ENCODE measurements at regions not wholly inside any gene's neighbourhood (a gene's known extent, or its start where the extent isn't known, plus 50 kb on each side); places are given as distances from the start of the nearest gene placed in this dataset.

GRCh38 chr18:28725876-28726275 is 548.9 kb upstream of the CDH2 start:
- DNase-seq, result no peak

- no peak for DNase-seq
These were observed 546.6 kb upstream of the CDH2 start for GRCh38 chr18:28723506-28723905.

GRCh38 chr18:28718696-28719095 is 541.8 kb upstream of the CDH2 start:
- no peak for DNase-seq

DNA sequence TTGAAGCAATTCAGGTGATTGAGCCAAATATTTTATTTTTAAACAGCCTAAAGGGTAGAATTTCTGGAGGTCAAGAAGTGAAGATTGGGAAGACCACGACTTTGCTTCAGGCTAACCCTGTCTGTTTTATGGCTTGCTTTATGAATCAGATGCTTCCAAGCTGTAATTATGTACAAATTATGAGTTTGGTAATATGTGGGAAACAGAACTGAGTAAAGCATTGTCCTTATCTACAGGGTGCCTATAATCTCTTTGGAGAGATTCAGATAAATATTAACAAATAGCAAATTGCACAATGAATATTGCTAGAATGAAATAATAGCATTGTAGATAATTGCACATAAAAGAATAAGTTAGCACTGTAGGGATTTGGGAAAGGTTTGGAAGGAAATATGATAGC is 539.4 kb upstream of the CDH2 start:
- DNase-seq, result no peak

DNA sequence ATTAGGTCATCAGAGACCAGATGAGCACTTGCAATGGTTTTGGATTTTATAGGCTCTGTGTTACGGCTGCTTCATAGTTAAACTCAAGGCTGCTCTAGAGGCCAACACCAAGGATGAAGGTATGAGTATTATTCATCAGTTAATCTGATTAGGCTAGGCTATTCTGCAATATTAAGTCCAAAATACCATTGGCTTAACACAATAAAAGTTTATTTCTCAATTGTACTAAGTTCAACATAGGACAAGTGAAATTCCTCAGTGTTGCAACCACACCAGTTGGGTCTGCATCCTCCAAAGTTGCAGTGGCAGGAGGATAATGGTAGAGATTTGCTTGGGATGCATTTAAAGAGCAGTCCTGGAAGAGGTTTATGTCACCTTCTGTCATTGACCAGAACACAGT is 538.3 kb upstream of the CDH2 start:
- no peak for DNase-seq

DNA sequence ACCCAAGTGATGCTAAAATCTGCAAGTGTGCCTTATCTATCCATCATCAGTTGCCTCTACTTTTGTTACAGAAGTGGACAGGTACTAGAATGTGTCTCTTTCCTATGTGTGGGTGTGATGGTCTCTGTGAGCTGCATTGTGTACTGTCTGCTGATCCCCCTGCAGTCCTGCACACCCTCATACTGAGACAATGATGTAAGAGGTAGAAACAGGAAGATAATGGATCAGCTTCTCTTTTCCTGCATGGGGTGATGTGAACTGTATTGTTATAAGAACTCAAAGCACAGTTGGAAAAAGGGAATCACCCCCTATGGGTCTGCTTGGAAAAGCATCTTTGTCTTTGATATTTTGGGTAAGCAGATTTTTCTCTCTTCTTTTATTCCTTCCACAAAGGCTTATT is 537.6 kb upstream of the CDH2 start:
- no peak for DNase-seq

DNA sequence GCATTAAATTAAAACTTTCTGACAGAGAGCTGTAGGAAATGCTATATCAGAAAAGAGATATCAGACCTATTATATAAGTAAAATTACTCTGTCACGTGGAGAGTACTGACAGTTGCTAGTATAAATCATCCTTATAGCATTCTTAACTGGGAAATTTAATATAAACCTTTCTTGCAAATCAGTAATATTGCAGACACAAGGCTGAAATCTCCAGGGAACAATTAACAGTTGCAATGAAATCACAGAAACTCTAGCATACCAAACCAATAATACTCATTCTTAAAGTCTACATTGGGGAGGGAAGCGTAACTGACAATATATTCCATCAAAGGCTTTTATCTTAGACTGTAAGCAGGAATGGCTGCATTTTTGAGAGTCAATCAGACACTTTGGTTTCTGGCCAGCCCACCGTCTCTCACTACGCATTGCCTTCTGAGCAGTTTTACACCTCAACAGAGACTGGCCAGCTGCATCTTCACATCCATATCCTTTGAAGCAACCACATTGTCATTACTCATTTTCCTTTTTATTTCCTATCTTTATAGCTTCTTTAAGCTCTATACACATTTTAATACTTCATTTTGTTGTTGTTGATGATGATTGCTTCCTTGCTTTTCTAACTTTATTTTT is 536.0 kb upstream of the CDH2 start:
- no peak for DNase-seq

DNA sequence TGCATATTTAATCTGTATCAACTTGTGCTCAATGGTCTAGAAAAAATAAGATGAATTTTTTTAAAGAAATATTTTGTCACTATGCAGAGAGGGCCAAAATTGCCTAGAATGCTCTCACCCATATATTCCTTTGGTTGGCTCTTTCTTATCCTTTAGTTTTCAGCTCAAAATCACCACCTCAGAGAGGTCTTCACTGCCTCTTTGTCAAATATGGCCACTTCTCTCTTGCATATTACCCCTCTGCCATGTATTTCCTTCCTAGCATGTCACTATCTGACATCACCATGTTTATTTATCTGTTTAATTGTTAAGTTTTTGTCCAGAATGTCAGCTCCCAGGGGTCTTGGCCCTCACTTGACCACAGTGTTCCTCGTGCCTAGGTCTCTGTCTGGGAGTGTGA is 535.2 kb upstream of the CDH2 start:
- DNase-seq, result no peak

DNA sequence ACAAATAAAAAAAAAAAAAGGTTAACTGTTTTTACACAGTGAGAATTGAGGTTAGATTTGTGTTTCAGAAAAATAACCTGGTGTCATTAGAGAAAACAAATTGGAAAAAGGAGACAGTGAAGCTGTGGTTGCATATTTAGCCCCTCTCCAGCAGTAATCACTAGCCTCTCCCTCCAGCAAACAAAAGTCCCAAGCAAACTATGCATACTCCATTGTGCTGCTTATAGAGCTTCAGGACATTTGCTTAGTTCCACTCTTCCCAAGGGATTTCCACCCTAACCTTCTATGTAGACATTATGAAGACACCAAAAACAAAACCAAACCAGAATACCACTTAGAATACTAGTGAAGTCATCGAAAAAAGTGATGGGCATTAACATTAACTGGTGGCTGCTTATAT is 534.2 kb upstream of the CDH2 start:
- DNase-seq, result no peak

- DNase-seq, result no peak
These were observed 530.1 kb upstream of the CDH2 start for GRCh38 chr18:28707006-28707405.

DNA sequence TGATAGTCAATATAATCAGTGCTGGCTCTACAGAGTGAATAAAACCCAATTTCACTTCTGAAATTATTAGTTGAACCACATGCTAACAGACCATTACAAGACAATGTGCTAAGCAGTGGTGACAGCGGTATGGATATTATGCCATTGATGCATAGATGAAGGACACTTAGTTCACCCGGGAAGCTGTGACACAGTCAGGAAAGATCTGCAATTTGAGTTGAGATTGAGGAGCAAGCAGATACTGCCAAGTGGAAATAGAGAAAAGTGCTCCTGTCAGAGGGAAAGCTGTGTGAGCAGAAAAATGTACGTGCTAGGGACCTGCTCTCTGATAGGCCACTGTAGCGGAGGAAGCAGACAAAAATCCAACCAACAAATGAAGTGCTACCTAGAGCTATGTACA is 529.5 kb upstream of the CDH2 start:
- DNase-seq, result no peak

DNA sequence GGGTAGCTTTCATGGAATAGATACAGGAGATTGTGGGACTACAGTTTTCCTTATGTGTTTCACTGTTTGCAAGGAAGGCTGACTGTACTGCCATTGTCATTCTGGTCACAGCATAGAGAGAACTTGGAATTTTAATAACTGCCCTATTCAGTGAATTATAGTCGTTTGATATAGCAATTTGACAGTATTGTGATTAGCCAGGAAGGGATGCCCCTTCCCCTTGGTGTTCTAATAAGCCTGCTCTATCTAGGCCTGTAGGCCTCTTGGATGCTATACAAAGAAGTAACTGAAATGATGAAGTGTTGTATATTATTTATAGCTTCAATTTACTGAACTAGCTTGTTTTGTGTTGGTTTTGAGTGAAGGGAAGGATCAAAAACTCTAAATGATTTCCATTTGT is 528.6 kb upstream of the CDH2 start:
- no peak for DNase-seq

GRCh38 chr18:28692337-28692736 is 515.4 kb upstream of the CDH2 start:
- no peak for DNase-seq

DNA sequence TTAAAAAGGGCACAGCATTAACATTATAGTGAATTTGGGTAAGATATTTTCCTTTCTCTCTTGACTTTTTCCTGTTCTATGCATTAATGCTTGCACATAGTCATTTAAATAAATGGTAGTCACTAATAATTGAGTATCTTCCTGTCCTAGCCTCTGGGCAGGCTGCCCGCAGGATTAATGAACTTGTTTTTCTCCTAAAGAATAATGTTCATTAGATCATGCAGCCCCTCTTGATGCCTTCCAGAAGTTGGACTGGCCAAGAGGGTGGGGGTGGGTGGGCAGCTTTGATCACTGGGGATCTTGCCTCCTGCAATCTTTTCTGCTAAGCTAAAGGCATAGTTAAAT is 514.5 kb upstream of the CDH2 start:
- no peak for DNase-seq

GRCh38 chr18:28690836-28691495 is 514.0 kb upstream of the CDH2 start:
- DNase-seq, result no peak

DNA sequence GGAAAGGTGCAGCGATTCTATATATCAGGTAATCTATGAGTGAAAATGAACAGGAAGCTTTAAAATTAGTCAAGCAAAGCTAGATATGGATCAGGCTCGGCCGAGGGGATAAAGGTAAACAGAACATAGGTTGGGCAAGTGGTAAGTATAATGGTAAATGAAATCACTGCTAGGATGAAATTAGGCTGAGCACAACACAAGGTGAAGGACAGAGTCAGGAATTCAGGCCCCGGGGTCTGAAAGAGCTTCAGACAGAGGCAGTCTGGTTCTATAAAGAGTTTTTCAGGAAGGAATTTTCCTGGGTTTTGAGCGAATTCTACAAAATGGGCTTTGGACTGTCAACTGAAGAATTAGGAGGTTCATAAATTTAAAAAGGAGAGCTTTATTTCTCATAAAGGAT is 513.2 kb upstream of the CDH2 start:
- DNase-seq, result no peak

DNA sequence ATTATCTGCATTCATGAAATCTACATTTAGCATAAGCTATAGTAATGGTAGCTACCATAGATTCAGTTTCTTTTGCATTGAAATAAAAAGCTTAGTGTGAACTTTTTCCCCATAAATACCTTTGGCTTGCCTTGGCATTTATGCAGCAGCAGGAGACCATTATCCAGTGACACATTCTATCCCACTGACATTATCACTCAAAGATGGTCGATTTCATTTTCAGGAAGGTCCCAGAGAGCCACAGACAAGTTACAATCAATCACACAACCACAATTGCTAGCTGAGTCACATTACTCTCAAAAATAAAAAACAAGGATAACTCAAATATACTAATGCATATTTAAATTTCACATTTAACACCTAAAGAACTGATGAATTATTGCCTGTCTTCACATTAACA is 512.7 kb upstream of the CDH2 start:
- DNase-seq, result no peak

DNA sequence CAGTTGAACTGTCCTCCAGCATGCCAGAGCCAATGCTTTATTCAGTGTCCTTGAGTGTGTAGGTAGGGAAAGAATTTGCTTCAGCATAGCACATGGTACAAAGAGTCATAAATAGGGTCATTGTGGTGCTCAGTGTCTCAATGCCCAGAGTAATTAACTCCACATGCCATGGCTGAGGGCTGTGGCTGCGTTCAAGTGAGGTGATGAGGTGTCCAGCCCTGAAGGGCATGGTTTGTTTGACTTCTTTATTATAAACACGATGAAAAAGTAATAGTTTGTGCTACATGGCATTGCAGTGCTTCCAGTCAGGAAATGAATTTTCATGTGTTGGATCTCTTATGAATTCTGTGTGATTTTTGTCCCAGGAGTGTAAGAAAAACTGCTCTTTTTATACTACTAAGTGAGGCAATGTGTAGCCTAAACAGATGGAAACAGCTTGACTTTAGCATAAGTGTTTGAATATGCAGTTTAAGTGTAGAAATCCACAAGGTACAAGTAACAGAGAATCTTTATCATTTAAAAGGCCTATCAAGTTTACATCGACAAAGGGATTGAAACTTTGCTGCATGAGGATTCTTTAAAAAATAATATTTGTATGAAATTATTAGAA is 507.9 kb upstream of the CDH2 start:
- no peak for DNase-seq

DNA sequence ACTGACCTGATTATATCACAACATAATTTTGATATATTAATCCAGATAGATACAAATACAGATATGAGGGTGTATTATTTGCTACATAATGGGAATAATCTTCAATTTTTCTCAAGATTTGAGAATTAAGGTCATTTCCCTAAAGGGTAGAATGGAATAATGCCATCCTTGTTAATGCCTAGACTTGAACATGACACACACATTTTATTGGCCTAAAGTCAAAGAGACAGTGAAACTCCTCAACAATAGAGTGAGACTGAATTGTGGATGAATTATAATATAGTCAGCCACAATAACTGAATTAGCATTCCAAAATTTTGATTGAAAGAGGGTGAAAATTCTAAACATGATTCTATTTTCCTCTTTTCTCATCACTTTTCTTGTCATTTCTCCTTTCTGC is 506.0 kb upstream of the CDH2 start:
- DNase-seq, result no peak

- DNase-seq, result no peak
These were observed 492.2 kb upstream of the CDH2 start for GRCh38 chr18:28669165-28669564.

GRCh38 chr18:28666216-28666615 is 489.3 kb upstream of the CDH2 start:
- DNase-seq, result no peak

GRCh38 chr18:28657961-28658360 is 481.0 kb upstream of the CDH2 start:
- DNase-seq, result no peak

DNA sequence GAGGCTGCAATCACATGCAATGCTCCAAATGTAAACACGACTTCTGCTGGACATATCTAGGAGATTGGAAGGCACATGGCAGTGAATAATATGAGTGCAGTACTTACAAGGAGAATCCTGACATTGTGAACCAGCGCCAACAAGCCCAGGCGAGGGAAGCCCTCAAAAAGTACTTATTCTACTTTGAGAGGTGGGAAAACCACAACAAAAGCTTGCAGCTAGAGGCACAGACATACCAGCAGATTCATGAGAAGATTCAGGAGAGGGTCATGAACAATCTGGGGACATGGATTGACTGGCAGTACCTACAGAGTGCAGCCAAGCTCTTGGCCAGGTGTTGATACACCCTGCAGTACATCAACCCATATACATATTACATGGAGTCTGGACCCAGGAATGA is 475.7 kb upstream of the CDH2 start:
- DNase-seq, result no peak

DNA sequence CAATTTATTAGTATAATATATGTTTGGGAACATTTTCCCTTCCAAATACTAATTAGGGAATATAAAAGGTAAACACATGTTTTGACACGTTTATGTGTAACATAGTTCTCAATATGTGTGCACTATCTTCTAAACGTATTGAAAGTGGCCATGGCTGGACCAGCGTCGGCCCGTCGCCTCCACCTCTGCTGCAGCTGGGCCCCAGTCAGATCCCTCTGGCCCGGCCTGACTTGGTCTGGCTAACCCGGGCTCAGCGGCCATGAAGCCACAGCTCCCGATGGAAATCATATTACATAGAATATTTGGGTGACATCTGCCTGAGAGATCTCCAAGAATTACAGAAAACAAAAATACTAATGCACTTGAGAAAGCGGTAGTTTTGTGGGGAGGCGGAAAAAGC is 474.4 kb upstream of the CDH2 start:
- no peak for DNase-seq

DNA sequence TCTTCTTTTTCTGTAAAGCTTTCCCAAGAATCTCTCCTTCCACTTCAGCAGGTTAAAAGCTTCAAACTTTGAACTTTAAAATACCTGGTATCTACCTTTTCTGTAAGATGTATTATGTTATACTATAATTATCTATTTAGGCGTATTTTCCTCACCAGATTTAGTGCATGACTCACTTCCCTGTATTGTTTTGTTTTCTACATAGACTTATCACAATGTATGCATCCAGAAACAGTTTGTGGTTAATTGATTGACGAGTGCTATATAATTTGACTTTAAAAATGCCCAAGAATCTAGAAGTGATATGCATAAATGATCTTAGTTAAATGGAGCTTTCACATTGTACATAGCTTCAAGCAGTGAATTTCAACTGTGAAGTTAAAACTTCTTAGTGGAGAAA is 473.9 kb upstream of the CDH2 start:
- no peak for DNase-seq
